NAMALWA (cell line): ENCODE measurements at regions not wholly inside any gene's neighbourhood (a gene's known extent, or its start where the extent isn't known, plus 50 kb on each side); places are given as distances from the start of the nearest gene placed in this dataset.

Experiments used
- DNase-seq: peaks from one replicate; pipeline ENCODE4 v3.0.0-alpha.2; 2015; ENCODE audit warnings: low spot score

DNA sequence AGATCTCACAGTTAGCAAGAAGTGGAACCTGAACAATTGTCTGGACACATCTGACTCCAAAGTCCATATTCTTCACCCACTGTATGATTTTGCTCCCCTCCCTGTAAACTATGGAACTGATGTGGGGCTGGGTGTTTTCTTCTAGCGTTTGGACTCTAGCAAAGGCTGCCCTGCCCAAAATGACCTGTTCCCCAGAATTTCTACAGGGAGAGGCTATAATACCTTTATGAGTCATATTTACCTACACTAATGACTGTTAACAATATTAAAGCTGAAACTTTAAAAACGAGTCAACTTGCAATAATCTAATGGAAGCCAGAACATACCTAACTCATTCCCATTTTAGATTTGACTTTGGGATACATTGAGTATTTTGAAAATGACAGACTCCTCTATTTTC, 531.2 kb upstream of the CFAP20DC start:
- DNase-seq: no peak

DNA sequence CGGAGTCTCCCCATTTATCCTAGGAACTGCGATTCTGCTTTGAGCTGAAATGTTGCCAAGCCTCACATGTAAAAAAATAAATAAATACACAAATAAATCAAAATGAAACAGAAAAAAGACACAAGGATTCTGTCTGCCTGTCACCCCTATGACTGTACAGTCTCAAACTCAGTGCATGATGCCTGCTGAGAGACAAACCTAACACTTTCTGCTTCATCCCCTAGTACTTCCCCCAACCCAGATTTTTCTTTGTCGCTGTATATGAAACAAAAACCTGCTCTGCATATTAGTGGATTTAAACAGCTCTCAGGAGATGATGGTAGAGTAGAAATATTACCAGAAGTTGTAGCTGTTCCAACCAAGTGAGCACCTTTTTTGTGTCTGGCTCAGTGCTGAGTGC, 530.7 kb upstream of the CFAP20DC start:
- no peak for DNase-seq

DNA sequence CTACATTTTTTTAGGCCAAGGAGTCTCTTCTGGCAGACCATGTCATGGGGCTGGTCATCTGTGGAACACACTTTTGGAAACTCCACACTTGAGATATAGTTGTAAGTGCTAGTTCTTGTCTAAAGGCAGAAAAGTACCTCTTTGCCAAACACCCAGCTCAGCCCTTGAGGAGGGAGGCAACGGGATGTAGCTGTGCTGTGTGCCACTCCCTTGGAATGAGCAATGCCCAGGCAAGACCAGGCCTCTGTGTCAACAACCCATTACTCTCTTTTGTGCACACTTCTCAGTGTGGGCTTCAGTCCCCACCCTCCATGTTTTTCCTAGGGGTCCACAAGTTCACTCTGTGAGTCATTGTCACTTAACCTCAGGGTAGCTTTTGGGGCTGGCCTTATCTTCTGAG, 528.3 kb upstream of the CFAP20DC start:
- no peak for DNase-seq

DNA sequence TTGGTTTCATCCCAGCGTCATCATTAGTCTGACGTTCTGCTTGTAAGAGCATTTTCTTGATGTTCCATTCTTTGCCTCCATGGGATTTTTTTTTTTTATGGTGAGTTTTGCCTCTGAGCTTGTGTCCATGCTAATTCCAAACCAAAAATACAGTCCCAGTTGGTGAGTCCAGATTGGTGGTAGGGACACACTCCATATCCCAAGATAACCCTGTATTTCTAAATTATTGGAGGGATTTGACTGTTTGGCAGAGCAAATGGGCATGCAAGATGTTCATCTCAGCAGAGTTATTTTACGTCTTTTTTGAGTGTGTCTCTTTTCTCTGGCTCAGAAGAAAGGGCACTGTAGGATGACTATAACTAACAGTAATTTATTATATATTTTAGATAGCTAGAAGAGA, 526.8 kb upstream of the CFAP20DC start:
- no peak for DNase-seq

DNA sequence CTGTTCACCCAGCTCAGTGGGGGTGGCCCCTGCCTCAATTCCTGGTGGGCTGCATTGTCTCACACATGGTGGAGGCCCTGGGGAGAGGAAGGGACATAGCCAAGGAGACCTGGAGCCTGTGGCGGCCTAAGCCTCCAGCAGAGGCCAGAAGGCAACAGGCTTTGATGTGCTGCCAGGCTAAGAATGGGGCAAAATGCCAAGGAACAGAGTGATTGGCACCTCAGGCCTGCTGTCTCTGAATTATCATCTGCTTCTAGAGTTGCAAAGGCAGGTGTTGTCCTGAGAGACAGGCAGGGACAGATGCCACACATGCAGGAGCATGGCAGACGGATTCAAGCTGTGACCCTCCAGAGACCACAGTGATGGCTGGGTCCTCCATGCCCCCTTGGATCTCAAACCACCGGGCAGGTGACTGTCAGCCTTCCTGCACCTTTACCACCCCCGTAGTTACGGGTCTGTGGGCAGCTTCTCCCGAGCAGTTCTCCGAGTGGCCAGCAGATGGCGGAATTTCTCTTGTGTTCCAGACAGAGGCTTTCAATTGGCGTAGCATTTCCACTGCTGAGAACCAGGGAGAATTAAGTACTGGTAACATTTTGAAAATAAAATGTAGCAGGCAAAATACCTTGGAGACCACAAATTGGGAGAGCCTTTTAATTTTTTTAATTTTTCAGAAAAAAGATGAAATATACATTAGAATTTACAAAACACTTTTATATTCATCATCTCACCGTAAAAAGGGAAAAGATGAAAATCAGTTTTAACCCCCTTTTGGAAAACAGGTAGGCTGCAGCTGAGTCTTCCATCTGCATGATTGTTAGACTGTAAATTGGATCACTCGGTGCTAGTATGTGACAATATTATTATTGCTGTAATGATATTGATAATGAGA, 525.5 kb upstream of the CFAP20DC start:
- peak; percentile 68 for DNase-seq

DNA sequence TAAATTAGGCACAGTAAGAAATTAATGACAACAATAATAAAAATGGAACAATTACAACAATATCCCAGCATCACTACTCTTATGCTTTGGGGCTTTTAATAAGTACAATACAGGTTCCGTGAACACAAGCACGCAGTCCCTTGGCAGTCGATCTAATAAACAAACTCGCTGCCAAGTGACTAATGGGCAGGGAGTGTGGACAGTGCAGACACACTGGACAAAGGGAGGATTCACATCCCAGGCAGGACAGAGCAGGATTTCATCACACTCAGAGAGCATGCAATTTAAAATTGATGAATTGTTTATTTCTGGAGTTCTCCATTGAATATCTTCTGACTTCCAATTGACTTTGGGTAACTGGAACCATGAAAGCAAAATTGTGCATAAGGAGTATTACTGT, 524.1 kb upstream of the CFAP20DC start:
- no peak for DNase-seq

DNA sequence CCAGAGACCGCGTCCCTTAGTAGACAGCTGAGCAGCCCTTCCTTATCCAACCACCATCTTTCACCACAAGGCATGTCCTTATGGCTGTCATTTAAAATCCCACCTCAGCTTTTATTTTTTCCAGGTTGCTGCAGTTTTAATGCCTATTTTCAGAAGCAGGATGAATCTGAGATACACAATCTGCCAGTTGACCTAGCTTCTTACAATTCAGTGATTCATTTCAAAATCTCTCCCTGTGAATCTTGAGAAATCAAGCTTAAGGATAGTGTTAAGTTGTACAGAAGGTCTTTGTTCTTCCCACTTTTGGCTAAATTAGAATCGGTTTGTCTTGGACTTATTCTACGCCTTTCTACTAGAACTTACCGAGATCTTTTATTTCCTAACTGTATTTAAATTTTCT, 522.3 kb upstream of the CFAP20DC start:
- no peak for DNase-seq

DNA sequence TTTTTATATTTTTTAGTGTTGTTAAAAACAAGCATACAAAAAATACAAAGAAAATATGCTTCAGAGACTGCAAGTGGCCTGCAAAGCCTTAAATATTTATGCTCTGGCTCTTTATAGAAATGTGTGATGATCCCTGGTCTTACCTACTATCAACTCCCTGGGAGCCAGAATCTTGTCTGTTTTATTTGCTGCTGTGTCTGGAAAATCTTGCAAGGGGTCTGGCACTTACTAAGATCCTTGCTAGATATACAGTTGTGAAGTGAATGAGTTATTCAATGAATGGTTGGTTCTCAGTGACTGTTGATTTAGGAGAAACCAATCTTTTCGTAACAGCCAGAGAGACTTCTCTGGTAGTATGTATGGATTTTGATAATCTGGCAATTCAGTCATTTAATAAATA, 521.0 kb upstream of the CFAP20DC start:
- DNase-seq: no peak

DNA sequence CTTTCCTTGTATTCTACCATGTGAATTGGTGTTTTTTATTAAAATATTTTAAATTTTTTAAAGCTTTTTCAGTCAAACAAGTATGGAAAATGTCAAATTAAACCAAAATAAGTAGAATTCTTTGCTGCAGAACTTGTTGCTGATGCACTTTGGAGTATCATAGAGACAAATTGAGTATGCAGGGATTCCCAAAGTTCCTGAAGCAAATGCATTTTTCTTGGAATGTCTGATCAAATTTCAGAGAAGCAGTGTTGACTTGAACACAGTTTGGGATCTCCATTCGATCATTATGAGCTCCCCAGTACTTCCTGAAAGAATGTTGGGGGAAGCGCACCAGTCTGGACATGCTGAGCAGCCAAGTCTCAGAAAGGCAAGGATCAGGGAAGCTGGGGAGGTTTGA, 517.8 kb upstream of the CFAP20DC start:
- DNase-seq: no peak

DNA sequence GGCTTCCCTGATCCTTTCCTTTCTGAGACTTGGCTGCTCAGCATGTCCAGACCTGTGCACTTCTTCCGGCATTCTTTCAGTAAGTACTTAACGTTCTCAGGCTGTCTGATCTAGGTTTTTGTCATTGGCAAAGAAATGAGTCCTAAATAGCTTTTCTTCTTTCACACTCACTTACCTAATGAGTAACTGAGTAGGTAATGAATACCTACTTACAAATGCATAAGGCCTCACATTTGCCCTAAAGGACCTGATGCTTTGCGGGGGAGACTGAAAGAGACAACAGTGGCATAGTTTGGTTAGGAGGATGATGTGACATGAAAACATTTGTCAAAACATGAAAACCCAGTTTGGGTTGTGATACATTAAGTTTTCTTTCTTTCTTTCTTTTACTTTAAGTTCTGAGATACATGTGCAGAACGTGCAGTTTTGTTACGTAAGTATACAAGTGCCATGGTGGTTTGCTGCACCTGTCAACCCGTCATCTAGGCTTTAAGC, 516.7 kb upstream of the CFAP20DC start:
- no peak for DNase-seq

DNA sequence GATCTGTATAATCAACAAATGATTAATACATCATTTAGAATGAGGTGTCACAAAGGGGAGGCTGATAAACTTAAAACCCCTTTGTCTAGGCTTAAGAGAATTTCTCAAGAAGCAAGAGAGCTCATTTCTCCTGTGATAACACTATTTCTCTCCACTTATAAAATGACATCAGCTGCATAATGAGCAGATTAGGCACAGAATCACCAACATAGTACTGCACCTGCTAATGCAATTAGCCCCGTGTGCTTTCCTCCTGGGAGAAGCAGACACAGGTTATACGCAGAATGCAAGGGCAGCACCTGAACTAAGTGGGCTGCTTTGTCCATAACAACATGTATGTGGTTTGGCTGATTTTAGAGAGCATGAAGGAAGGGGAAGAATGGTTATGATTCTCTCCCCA, 515.3 kb upstream of the CFAP20DC start:
- DNase-seq: no peak

DNA sequence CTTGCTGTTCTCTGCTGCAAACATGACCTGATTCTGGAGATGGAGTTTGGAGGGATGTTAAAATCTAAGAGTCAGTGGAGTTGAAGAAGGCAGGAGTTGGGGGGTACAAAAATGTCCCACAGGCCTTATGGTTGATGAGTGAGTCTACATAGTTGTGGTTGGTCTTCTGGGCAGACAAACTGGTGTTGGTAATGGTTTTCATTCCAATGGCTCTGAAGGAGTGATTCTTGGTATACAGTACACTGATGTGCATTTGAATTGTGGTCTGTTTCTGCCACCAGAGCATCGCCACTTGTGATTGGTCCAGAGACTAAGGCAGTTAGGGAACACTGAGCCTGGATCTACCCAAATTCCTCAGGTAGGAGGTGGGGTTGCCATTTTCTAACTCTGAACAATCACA, 514.1 kb upstream of the CFAP20DC start:
- DNase-seq: no peak

DNA sequence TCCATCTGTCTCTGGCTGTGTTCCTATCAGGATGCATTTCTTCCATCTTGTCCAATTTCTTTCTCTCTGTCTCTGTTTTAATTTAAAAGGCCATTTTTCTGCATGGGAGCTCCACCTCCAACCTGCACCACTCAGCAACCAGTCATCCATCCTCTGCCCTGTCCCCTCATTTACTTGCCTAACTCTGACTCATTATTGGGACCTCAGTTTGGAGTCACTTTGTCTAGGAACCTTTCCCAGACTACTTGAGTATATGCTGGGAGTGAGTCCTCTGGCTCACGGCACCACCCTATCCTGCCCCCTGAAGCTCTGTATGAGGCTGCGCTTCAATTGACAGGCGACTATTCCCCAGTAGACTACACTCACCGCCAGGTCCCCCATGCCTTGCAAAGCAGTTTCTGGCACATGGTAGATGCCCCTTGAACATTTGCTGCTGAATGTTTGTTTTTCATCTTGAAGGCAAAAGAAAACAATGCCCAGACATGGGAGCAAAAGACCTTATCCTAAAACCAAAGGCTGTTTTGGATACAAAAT, 513.3 kb upstream of the CFAP20DC start:
- no peak for DNase-seq

DNA sequence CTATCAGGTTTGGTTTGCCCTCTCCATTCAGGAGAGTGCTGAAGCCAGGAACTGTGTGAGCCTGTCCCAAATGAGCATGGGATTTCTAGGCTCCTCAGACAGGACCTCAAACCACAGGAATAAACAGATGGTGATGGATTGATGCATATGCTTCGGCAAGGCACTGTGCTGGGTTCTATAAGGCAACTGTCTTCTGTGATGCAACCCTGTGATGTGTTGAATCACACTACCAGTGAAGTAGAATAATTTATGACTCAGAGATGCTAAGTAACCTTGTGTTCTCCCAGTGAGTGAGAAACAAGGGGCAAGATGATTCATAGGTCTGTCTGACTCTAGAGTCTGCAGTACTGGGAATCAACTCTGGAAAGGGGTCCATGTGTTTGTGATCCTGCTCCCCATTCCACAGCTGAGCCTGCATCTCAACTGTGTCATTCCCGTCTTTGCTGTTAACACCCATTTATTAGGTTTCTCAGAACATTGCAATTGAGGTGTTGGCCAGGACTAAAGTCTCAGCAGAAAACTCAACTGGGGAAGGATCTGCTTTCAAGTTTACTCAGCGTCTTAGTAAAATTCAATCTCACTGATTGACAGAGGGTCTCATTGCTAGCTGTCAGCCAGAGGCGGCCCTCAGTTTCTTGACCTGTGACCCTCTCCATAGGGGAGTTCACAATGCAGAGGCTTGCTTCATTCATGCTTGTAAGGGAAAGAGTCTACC, 510.1 kb upstream of the CFAP20DC start:
- DNase-seq: no peak

DNA sequence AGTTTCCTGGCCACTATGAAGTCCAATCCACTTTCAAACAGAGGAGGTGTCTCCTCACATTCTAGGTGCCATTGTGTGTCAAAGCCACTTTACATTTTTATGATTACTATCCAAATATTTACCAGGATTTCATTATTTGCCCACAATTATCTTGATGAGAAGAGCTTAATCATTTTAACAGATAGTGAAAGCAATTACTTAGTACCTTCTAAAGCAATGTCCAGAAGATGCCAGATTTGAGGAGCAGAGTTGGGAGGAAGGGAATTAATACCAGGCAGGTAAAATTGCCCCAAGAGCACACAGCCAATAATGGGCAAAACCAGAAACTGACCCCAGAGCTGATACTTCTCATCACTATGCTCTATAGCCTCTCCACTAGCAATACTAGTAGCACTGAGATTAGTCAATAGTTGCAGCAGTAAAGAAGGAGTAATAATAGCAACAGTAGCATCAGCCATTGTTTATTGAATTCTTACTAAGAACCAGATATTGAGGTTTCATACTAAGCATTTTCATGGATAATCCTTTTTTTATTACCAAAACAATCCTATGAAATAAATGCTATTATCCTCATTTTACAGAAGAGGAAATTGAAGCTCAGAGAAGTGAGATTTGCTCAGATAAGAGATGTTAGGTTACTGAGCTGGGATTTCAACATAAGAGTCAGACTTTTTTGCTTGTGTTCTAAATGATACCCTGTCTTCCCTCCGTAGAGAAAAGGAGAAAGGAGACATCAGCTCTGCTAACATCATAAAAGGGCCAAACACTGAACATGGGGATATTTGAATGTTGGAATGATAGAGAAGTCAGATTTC, 509.3 kb upstream of the CFAP20DC start:
- no peak for DNase-seq

DNA sequence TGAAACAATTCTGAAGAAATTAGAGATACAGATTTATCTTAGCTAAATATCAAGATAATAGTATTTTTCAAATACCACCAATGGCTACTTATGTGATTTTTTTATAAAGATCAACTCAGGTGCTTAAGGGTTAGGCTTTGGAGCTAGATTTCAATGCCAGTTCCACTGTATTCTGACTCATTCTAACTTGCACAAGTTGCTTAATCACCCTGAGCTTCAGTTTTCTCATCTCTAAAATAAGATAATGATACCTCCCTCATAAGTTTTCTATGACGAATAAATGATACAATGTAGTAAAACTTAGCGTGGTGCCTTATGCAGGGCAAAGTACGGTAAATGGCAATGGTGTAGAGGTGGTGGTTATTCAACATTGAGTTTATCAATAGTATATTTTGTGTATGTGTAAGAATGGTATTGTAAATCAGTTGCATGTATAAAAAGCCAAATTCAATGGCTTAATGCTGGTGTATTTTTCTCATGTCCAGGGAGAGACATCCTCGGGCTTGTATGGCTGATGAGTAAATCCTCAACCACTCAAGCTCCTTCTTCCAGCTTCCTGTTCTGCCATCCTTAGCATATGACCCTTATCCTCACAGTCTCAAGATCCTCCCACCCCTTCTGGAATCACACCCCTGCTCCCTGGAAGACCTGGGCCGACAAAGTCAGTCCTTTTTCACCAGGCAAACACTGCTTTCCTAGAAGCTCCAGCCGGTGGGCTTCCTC, 505.9 kb upstream of the CFAP20DC start:
- no peak for DNase-seq

DNA sequence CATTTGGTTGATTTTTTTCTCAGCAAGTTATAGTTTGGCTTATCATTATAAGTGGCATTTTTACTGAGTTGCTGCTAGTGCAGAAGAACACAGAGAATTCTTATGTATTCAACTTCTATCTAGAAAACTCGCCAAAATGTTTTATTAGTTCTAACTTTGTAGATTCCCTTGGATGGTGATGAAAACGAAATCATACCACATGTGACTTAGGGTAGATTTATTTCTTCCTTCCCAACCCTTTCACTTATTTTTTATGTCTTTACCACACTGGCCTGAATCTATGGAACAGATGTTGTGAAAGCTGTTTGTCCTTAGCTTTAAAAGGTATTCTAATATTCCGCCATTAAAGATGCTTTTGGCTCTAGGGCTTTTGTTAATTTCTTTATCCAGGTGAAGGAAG, 503.3 kb upstream of the CFAP20DC start:
- no peak for DNase-seq

DNA sequence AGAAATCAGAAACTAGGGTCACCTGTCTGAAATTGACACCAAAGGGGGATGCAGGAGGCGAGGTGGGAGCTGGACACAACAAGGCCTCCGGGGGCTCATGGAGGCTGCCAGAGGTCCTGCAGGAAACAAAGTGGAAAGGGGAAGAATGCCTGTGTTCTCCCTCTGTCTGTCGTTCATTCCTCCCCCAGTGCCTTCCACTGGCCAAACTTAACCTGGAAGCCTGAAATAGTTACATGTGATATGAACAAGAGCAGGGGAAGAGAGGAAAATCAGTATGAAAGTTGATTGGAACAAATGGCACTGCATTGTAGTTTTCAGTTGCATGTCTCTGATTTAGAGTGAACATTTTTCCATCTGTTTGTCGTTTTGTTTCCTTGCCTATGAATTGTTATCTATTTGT, 502.0 kb upstream of the CFAP20DC start:
- DNase-seq: no peak

DNA sequence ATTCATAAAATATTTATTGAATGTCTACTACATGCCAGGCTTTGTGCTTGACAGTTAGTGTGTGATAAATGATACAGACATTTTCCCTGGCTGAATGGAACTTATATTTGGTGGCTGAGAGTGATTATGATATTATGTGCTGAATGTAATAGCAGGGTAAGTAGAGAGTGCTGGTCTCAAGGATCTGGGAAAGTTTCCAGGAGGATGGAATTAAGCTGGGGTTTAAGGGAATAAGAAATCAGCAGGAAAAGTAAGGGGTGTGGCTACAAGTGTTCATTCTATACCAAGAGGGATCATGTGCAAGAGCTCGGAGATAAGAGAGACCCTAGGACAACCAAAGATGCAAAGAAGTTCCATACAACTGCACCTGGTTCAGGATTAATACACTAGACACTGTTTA, 500.1 kb upstream of the CFAP20DC start:
- DNase-seq: no peak

DNA sequence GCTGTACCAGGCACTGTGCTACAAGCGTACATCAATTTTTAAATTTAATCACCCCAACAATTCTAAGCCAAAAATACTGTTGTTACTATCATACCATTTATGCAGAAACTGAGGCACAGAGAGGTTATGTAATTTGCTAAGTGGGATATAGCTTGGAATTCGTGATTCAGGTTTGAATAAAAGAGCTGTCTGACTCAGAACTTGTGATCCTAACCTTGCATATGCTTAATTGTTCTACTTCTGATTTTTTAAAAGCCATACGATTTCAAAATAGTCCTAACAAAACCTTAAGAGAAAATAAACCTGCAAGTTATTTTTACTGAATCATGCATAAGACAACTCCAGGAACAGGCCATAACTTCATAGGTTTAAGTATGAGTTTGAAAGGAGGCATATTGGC, 498.0 kb upstream of the CFAP20DC start:
- no peak for DNase-seq

DNA sequence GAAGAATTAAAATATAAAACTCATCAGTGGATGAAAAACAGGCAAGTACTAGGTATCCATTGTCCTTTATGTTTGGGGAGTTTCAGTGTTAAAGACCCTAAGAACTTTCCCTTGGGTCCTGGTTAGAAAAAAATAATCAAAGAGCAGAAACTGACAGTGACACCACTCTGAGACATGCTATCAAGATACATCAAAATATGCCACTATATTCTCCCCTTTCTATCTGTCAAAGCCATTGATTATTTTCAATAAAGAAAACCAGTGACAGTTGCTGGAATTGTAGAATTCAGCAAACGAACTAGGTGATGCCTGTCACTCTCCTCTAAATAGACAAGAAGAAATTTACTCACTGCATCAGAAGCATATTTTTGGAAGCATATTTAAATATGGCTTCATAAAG, 496.7 kb upstream of the CFAP20DC start:
- DNase-seq: no peak

DNA sequence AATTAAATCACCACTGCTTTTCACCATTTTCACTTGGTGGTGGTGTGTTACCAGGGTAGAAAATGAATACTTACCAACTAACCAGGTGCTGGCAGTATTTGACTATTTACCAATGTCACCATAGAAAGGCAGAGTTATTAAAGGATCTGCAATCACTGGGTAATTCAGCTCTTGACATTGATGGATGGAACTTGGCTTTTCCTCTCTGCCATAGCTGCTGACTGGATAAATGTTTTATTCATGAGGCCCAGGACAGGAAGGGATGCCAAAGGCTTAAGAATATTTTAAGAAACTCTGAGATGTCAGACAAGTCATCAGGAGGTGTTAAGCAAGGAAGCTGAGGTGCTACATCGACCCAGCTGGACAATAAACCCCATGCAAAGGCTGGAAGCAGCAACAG, 495.5 kb upstream of the CFAP20DC start:
- DNase-seq: no peak
